ENCODE measurements at regions not wholly inside any gene's neighbourhood (a gene's known extent, or its start where the extent isn't known, plus 50 kb on each side); places are given as distances from the start of the nearest gene placed in this dataset.

DNA sequence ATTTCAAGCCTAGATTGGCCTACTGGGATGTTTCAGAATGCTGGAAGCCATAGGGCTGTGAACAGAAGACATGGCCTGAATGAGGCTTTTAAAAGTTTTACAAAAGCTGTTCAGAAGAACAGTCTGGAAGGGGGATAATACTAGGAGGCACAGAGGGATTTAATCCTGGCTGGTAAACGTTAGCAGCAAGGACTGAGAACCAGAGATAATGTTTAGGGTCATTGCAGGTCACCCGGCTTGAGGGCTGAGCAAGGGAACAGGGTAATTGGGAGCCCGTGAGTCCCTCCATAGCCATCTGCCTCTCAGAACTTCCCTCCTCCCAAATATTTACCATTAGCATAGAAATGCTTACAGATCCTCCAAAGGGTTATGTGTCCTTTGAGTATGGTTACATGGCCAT lies 765.4 kb downstream of the TMEM182 start:
- Histone ChIP-seq H3K4me3 (replicated peaks in 1 of 3; ENCODE audit: insufficient read depth in 1 of 3, low read depth in 1 of 3, low read length in 3 of 3) (no peak overlapping the region), H3K36me3 (ENCODE audit: control insufficient read depth in 2 of 2, extremely low read depth in 1 of 2, insufficient read depth in 2 of 2, low read length in 2 of 2) (no peaks in the 10 kb centered on the region), H4K20me1 (replicated peaks; ENCODE audit: control insufficient read depth, extremely low read depth, insufficient read depth, low read length) (no peaks in the 10 kb centered on the region), H3K9me1 (replicated peaks; ENCODE audit: control insufficient read depth, extremely low read depth, insufficient read depth, low read length) (no peaks in the 10 kb centered on the region), H3K9me3 (replicated peaks; ENCODE audit: control insufficient read depth, insufficient read depth, low read length) (peaks cover 5% of the 10 kb centered on the region), H3K79me2 (ENCODE audit: control insufficient read depth, insufficient read depth, low read length) (no peaks in the 10 kb centered on the region), H3K4me1 (ENCODE audit: control insufficient read depth, extremely low read depth, insufficient read depth, low read length) (no peaks in the 10 kb centered on the region), H3K27me3 (ENCODE audit: control insufficient read depth in 2 of 2, insufficient read depth in 2 of 2, low read length in 2 of 2) (no peaks in the 10 kb centered on the region), H3K9ac (replicated peaks; ENCODE audit: extremely low read depth, insufficient read depth, low read length) (no peak overlapping the region), H2AFZ (ENCODE audit: low read depth, low read length) (no peak overlapping the region), H3K4me2 (ENCODE audit: insufficient read depth, low read length) (no peak overlapping the region), H3K27ac (ENCODE audit: insufficient read depth, low read depth, low read length) (no peak overlapping the region)
- no TSS peak for BruUV-seq (replicated peaks)
- DNase-seq (ENCODE audit: low read depth, low spot score): no peak
- ChIA-PET POLR2A (no interaction called here), CTCF (no interaction called here)
- intact Hi-C loops (cut with micrococcal nuclease): no loop called here
- TF ChIP-seq POLR2AphosphoS5 (IDR thresholded peaks at IDR 0.05; ENCODE audit: insufficient read depth, low read depth, low read length) (no peak), FOS (IDR thresholded peaks at IDR 0.05; ENCODE audit: borderline replicate concordance, insufficient read depth, low read length) (no peak), JUN (IDR thresholded peaks at IDR 0.05; ENCODE audit: borderline replicate concordance, insufficient read depth, insufficient read length, low read depth) (no peak), POLR2A (IDR thresholded peaks at IDR 0.05; ENCODE audit: low read depth, low read length) (no peak), CTCF (IDR thresholded peaks at IDR 0.05; ENCODE audit: extremely low read depth in 1 of 2, insufficient read depth in 1 of 2, low read depth in 1 of 2, low read length in 2 of 2) (no peak), EZH2 (IDR thresholded peaks at IDR 0.05; ENCODE audit: borderline replicate concordance, low read depth, low read length, severe bottlenecking) (no peak), MYC (IDR thresholded peaks at IDR 0.05; ENCODE audit: low read depth, low read length) (no peak), GATA2 (IDR thresholded peaks at IDR 0.05; ENCODE audit: insufficient read depth, insufficient read length, low read depth, low read length) (no peak)
- TF ChIP-seq, protein P1, sequence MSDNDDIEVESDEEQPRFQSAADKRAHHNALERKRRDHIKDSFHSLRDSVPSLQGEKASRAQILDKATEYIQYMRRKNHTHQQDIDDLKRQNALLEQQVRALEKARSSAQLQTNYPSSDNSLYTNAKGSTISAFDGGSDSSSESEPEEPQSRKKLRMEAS (IDR thresholded peaks at IDR 0.05; ENCODE audit: insufficient read depth, insufficient read length): no peak
- FAIRE-seq: no peak
- dilution Hi-C loops (cut with MboI; ENCODE audit: extremely low pct_ligation_motif_present, low sequenced_read_pairs): no loop called here

Measured in endothelial cell of umbilical vein (primary cell).